Activated CD4-positive, CD25-positive, alpha-beta regulatory T cell (primary cell): ENCODE measurements at regions not wholly inside any gene's neighbourhood (a gene's known extent, or its start where the extent isn't known, plus 50 kb on each side); places are given as distances from the start of the nearest gene placed in this dataset.

Experiments
- DNase-seq, 4 experiments: peaks; one replicate each; lab custom pipeline; 2025; lab: John Stamatoyannopoulos, UW

GRCh38 chr14:85788470-85789233, 258.7 kb downstream of the FLRT2 start:
- DNase-seq, result no peak

- DNase-seq, result no peak
These were observed 236.4 kb downstream of the FLRT2 start for GRCh38 chr14:85766295-85766694.

GRCh38 chr14:85764822-85765221, 234.9 kb downstream of the FLRT2 start:
- DNase-seq, result no peak

- no peak for DNase-seq
These were observed 232.6 kb downstream of the FLRT2 start for GRCh38 chr14:85762526-85762925.

- no peak for DNase-seq
These were observed 222.2 kb downstream of the FLRT2 start for GRCh38 chr14:85752175-85752574.

- DNase-seq, result no peak
These were observed 214.6 kb downstream of the FLRT2 start for GRCh38 chr14:85744573-85744972.

- no peak for DNase-seq
These were observed 202.1 kb downstream of the FLRT2 start for GRCh38 chr14:85732031-85732430.

GRCh38 chr14:85731186-85731585, 201.2 kb downstream of the FLRT2 start:
- DNase-seq, result no peak

- DNase-seq, result no peak
These were observed 198.6 kb downstream of the FLRT2 start for GRCh38 chr14:85728476-85729065.

GRCh38 chr14:85714069-85714468, 184.1 kb downstream of the FLRT2 start:
- DNase-seq, result no peak

GRCh38 chr14:85711620-85712019, 181.7 kb downstream of the FLRT2 start:
- DNase-seq, result no peak
